ENCODE measurements at regions not wholly inside any gene's neighbourhood (a gene's known extent, or its start where the extent isn't known, plus 50 kb on each side); places are given as distances from the start of the nearest gene placed in this dataset.

DNA sequence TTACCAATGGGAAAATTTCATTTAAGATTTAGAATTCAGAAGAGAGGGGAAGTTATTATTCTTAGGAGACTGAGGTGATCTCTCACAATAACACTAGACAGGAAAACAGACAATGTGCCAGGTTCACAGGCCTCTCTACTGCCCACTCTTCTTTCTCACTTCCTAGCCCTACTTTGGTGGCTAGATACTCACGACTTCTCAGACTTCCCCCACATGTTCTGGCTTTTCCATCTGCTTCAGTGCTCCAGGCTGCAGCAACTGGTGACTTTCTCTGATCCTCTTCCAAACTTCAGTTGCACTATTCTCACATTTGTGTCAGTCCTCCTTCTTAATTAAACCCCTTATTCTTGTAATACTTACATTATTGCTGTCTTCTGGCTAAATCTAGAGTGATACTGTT is 208.7 kb upstream of the KCTD3 start:
- no peak for DNase-seq
- intact Hi-C loops (cut with DNase I, micrococcal nuclease) = no loop called here
- TF ChIP-seq, protein P1, sequence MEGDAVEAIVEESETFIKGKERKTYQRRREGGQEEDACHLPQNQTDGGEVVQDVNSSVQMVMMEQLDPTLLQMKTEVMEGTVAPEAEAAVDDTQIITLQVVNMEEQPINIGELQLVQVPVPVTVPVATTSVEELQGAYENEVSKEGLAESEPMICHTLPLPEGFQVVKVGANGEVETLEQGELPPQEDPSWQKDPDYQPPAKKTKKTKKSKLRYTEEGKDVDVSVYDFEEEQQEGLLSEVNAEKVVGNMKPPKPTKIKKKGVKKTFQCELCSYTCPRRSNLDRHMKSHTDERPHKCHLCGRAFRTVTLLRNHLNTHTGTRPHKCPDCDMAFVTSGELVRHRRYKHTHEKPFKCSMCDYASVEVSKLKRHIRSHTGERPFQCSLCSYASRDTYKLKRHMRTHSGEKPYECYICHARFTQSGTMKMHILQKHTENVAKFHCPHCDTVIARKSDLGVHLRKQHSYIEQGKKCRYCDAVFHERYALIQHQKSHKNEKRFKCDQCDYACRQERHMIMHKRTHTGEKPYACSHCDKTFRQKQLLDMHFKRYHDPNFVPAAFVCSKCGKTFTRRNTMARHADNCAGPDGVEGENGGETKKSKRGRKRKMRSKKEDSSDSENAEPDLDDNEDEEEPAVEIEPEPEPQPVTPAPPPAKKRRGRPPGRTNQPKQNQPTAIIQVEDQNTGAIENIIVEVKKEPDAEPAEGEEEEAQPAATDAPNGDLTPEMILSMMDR (IDR thresholded peaks at IDR 0.05) = no peak
- Histone ChIP-seq H3K4me3 (no peak overlapping the region), H3K9me3 (no peaks in the 10 kb centered on the region), H3K4me1 (ENCODE audit: low read depth) (no peaks in the 10 kb centered on the region), H3K36me3 (ENCODE audit: low read depth) (no peaks in the 10 kb centered on the region)
- no peak for ATAC-seq

DNA sequence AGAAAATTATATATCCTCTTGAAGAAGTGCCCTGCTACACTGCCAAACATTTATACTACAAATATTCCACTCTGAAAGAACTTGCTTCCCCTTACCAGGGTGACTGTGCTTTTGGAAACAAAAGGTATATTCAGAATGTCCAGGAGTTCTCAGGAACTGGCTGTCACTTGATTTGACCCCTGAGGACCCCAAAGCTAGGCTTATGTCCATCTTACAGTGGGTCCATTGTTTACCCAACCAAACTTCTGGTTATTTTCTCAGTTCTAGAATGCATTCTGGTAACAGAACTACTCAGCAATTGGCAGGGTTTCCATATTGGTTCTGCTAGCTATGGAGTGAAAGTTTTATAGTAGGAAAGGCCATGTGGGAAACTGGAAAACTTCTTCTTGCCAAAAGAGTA is 207.1 kb upstream of the KCTD3 start:
- TF ChIP-seq, protein P1 (IDR thresholded peaks at IDR 0.05) = no peak
- no peaks in the 10 kb centered on the region for H3K36me3 ChIP-seq (ENCODE audit: low read depth)
- no peak overlapping the region for H3K4me3 ChIP-seq
- H3K4me1 ChIP-seq (ENCODE audit: low read depth) = no peaks in the 10 kb centered on the region
- intact Hi-C loops (cut with DNase I, micrococcal nuclease) = no loop called here
- no peaks in the 10 kb centered on the region for H3K9me3 ChIP-seq
- no peak for ATAC-seq
- no peak for DNase-seq

DNA sequence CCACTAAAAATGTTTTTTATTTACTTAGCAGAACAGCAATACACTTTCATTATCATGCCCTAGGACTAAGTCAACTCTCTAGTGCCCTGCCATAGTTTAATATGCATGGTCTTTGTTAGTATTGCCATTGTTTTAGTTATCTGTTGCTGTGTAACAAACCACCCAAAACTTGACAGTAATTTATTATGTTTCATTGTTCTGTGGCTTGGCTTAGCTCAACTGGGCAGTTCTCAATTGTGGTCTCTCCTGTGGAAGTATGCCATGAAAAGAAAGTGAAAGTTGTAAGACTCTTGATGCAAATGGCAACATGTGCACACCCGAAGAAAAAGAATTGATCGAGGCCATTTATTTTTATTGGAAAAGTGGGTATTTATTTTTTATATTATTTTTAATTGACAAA is 206.3 kb upstream of the KCTD3 start:
- no peaks in the 10 kb centered on the region for H3K36me3 ChIP-seq (ENCODE audit: low read depth)
- DNase-seq = no peak
- intact Hi-C loops (cut with DNase I, micrococcal nuclease) = no loop called here
- TF ChIP-seq, protein P1 (IDR thresholded peaks at IDR 0.05) = no peak
- no peaks in the 10 kb centered on the region for H3K4me1 ChIP-seq (ENCODE audit: low read depth)
- H3K4me3 ChIP-seq = no peak overlapping the region
- ATAC-seq = no peak
- no peaks in the 10 kb centered on the region for H3K9me3 ChIP-seq

DNA sequence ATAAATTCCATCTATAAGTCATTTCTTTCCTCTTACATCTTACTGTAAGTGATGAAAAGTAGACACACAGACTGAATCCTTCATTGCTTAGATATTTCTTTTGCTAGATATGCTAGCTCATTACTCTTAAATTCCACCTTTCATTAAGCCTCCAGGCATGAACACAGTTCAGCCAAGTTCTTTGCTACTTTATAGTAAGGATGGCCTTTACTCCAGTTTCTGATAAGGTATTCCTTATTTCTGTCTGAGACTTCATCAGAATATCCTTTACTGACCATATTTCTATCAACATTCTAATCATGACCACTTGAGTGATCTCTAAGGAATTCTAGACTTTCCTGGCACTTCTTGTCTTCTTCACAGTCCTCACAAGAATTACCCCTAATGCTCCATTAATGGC is 191.7 kb upstream of the KCTD3 start:
- Histone ChIP-seq H3K4me3 (no peak overlapping the region), H3K9me3 (no peaks in the 10 kb centered on the region), H3K4me1 (ENCODE audit: low read depth) (no peaks in the 10 kb centered on the region), H3K36me3 (ENCODE audit: low read depth) (no peaks in the 10 kb centered on the region)
- TF ChIP-seq, protein P1 (IDR thresholded peaks at IDR 0.05) = no peak
- ATAC-seq = no peak
- intact Hi-C loops (cut with DNase I, micrococcal nuclease) = no loop called here
- no peak for DNase-seq

DNA sequence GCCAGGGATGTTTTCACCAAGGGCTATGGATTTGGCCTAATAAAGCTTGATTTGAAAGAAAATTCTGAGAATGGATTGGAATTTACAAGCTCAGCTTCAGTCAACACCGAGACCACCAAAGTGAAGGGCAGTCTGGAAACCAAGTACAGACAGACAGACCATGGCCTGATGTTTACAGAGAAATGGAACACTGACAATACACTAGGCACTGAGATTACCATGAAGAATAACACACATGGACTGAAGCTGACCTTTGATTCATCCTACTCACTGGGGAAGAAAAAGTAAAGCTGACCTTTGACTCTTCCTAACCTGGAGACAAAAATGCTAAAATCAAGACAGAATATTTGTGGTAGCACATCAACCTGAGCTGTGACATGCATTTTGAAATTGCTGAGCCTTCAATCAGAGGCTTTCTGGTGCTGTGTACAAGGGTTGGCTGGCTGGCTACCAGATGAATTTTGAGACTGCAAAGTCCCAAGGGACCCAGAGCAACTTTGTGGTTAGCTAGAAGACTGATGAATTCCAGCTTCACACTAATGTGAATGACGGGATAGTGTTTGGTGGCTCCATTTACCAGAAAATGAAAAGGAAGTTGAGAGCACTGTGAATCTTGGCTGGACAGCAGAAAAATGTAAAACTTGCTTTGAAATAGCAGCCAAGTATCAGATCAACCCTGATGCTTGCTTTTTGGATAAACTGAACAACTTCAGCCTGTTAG is 190.4 kb upstream of the KCTD3 start:
- intact Hi-C loops (cut with DNase I, micrococcal nuclease) = no loop called here
- Histone ChIP-seq H3K36me3 (ENCODE audit: low read depth) (no peaks in the 10 kb centered on the region), H3K4me3 (no peak overlapping the region), H3K4me1 (ENCODE audit: low read depth) (no peaks in the 10 kb centered on the region), H3K9me3 (no peaks in the 10 kb centered on the region)
- ATAC-seq (no peak), DNase-seq (no peak)
- TF ChIP-seq, protein P1 (IDR thresholded peaks at IDR 0.05) = no peak

DNA sequence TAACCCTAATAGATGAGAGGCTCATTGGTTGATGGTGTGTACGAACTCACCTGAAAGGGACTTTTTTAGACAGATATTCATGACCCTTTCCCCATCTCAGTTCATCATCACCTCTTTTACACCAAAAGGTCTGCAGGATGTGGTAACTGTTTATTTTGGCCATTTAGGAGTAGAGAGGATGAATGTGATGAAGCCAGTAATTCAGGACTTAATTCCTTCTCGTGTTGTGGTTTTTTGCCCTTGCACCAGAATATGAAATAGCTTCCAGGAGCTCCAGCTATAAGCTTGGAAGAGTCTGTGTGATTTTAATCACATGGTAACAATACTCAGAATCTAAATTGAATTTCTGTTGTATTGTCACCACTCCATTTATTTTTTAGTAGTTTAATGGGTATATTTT is 189.4 kb upstream of the KCTD3 start:
- no peaks in the 10 kb centered on the region for H3K36me3 ChIP-seq (ENCODE audit: low read depth)
- H3K4me1 ChIP-seq (ENCODE audit: low read depth) = no peaks in the 10 kb centered on the region
- TF ChIP-seq, protein P1 (IDR thresholded peaks at IDR 0.05) = no peak
- H3K4me3 ChIP-seq = no peak overlapping the region
- DNase-seq = no peak
- no peaks in the 10 kb centered on the region for H3K9me3 ChIP-seq
- no peak for ATAC-seq
- intact Hi-C loops (cut with DNase I, micrococcal nuclease) = no loop called here

All from mucosa of descending colon (tissue), 3 donors.